DMS79 treated with DMSO at 0.1 percent for 48 hours (cell line): ENCODE measurements at regions not wholly inside any gene's neighbourhood (a gene's known extent, or its start where the extent isn't known, plus 50 kb on each side); places are given as distances from the start of the nearest gene placed in this dataset.
"Not testable (repeated sequence)": the region's sequence is repeated elsewhere in the genome, so short reads cannot be mapped to it uniquely, and the experiment has no call there.

Experiments used
- DNase-seq: peaks from one replicate; lab custom pipeline; 2025; lab: John Stamatoyannopoulos, UW

DNA sequence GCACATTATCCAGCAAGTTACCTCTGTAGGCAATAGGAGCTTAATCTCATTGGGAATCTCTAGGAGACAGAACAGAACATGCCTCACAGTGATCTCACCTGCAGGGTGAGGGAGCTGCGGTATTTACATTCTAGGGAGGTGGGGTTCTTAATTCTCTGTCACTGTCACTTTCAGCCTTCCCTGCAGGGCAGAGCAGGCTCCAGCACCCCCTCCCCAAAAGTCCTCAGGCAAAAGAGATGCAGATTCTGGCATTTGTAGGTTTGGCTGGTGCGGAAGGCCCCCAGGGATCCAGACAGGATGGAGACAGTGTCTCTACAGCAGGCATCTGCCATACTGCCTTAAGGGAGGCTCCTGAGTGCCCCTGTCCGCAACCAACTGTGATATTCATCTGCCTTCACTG, 166.4 kb upstream of the ATP6AP2 start:
- no peak for DNase-seq

GRCh38 chrX:40411340-40412111, 169.2 kb upstream of the ATP6AP2 start:
- DNase-seq = no peak

- no peak for DNase-seq
Observed at GRCh38 chrX:40410859-40411258, 169.9 kb upstream of the ATP6AP2 start.

- DNase-seq = no peak
Observed at GRCh38 chrX:40406330-40406859, 174.4 kb upstream of the ATP6AP2 start.

- DNase-seq = no peak
Observed at GRCh38 chrX:40405399-40405798, 175.4 kb upstream of the ATP6AP2 start.

- no peak for DNase-seq
Observed at GRCh38 chrX:40403757-40404156, 177.0 kb upstream of the ATP6AP2 start.

GRCh38 chrX:40402831-40403533, 177.8 kb upstream of the ATP6AP2 start:
- DNase-seq = no peak

GRCh38 chrX:40395102-40395501, 185.7 kb upstream of the ATP6AP2 start:
- DNase-seq = no peak

GRCh38 chrX:40394302-40394701, 186.5 kb upstream of the ATP6AP2 start:
- DNase-seq = peak; percentile 29

GRCh38 chrX:40392599-40392998, 188.2 kb upstream of the ATP6AP2 start:
- DNase-seq = peak; percentile 17

DNA sequence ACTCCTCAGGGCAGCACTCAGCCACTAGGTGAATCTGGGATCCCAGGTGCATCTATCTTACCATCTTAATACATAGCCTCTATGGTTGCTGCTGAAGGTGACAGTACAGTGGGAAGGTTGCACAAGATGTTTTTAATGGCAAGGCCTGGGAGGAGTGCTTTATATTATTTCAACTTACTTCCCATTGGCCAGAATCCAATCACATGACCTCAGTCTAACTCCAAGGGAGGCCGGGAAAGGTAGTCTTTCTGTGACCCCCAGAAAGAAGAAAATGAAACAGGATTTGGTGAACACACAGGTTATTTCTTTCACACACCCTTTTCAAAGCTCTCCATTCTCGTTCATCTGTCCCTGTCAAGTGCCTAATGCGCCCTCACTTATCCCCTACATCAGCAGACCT, 189.1 kb upstream of the ATP6AP2 start:
- peak; percentile 47 for DNase-seq

- no peak for DNase-seq
Observed at GRCh38 chrX:40389555-40389954, 191.2 kb upstream of the ATP6AP2 start.

DNA sequence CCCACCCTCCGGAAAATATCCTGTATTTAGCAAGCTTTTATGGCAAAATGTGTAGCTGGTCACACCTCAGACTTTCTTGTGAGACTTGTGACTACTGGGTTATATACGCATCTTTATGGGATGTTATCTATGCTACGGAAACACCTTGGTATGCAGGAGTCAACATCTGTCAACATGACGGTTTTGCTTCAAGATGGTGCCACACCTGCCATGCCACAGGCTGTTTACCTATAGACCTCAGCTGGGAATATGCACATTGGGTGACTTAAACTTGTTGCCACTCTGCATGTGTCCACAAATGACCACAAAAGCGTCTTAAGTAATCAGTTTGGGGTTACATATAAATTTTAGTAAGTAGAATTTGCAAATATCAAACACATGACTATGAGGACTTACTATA, 192.3 kb upstream of the ATP6AP2 start:
- DNase-seq = no peak

DNA sequence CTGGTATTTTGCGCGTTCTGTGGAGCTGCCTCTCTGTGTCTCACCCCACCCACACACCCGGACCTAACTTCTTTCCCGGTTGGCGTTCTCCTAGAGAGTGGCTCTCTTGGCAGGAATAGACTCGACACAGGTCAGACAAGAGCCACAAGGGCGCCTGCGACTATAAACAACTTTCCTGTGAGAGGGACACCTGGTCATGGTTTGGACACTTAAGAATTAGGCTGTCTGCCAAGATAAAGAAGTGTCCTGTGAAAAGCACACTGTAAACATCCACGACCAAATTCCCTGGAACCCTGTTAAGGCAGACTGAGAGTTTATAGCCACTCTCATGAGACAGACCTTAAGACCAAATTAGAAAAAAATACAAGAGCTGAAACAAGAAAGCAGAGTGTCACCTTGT, 192.9 kb upstream of the ATP6AP2 start:
- peak; percentile 61 for DNase-seq

- DNase-seq = not testable (repeated sequence)
Observed at GRCh38 chrX:40387311-40387710, 193.5 kb upstream of the ATP6AP2 start.

DNA sequence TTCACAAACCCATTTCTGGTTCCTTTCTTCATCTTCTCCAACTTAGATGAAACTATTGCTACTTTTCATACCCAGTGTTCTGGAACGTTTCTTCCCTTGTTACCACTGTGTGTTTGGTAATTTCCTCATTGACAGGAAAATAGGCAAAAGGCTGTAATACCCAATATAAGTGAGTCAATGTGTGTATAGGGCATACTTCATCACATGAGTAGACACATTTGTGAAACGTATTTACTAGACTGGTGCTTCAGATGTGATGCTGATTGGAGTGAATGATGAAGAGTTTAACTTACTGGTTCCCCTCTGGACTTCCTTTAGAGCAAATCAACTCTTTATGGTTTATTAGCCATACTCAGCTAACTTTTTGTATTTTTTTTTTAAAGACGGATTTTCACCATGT, 195.1 kb upstream of the ATP6AP2 start:
- no peak for DNase-seq

DNA sequence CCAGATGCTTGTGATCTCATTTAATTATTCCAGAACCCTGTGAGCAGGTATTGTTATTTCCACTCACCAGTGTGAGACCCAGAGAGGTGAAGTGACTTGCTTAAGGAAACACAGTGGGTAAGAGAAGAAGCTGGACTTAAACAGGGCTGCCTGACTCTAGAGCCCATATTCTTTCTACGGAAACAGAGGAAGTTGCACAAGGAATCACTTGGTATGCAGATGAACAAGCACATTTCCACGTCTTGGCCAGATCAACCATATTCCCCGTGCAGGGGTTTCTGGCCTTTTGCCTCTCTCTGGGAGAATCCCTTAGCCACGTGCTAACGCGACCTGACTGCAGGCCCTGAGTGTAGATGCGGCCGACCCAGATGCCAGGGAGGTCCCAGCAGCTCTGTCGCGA, 195.5 kb upstream of the ATP6AP2 start:
- no peak for DNase-seq

GRCh38 chrX:40383969-40384368, 196.8 kb upstream of the ATP6AP2 start:
- DNase-seq = peak; percentile 5

- no peak for DNase-seq
Observed at GRCh38 chrX:40383360-40383759, 197.4 kb upstream of the ATP6AP2 start.

- DNase-seq = no peak
Observed at GRCh38 chrX:40380655-40381488, 199.9 kb upstream of the ATP6AP2 start.

- DNase-seq = no peak
Observed at GRCh38 chrX:40377684-40378083, 203.1 kb upstream of the ATP6AP2 start.

- no peak for DNase-seq
Observed at GRCh38 chrX:40374486-40374885, 206.3 kb upstream of the ATP6AP2 start.
